LHCN-M2 (cell line): ENCODE measurements at regions not wholly inside any gene's neighbourhood (a gene's known extent, or its start where the extent isn't known, plus 50 kb on each side); places are given as distances from the start of the nearest gene placed in this dataset.
"Not testable (repeated sequence)": the region's sequence is repeated elsewhere in the genome, so short reads cannot be mapped to it uniquely, and the experiment has no call there.

ENCODE experiments used
- DNase-seq: peaks from one replicate; pipeline ENCODE4 v3.0.0-alpha.2; 2012; ENCODE audit warnings: low read depth

- peak; percentile 54 for DNase-seq
Observed at GRCh38 chr13:37225414-37226070, 120.1 kb upstream of the CSNK1A1L start.

- no peak for DNase-seq
Observed at GRCh38 chr13:37216331-37216730, 110.9 kb upstream of the CSNK1A1L start.

- no peak for DNase-seq
Observed at GRCh38 chr13:37212826-37213225, 107.4 kb upstream of the CSNK1A1L start.

- DNase-seq = no peak
Observed at GRCh38 chr13:37211487-37211886, 106.0 kb upstream of the CSNK1A1L start.

GRCh38 chr13:37209621-37210580, 104.4 kb upstream of the CSNK1A1L start:
- DNase-seq = no peak

GRCh38 chr13:37207691-37208451, 102.4 kb upstream of the CSNK1A1L start:
- no peak for DNase-seq

- DNase-seq = peak; percentile 53
Observed at GRCh38 chr13:37202264-37202663, 96.8 kb upstream of the CSNK1A1L start.

GRCh38 chr13:37201081-37201480, 95.6 kb upstream of the CSNK1A1L start:
- DNase-seq = no peak

GRCh38 chr13:37198629-37199028, 93.2 kb upstream of the CSNK1A1L start:
- no peak for DNase-seq

- no peak for DNase-seq
Observed at GRCh38 chr13:37195621-37196020, 90.2 kb upstream of the CSNK1A1L start.

GRCh38 chr13:37194428-37194861, 89.0 kb upstream of the CSNK1A1L start:
- DNase-seq = peak; percentile 84

GRCh38 chr13:37192956-37193355, 87.5 kb upstream of the CSNK1A1L start:
- DNase-seq = no peak

- DNase-seq = no peak
Observed at GRCh38 chr13:37187621-37188020, 82.2 kb upstream of the CSNK1A1L start.

GRCh38 chr13:37187105-37187504, 81.6 kb upstream of the CSNK1A1L start:
- no peak for DNase-seq

- DNase-seq = no peak
Observed at GRCh38 chr13:37181620-37182019, 76.2 kb upstream of the CSNK1A1L start.

- no peak for DNase-seq
Observed at GRCh38 chr13:37179645-37180044, 74.2 kb upstream of the CSNK1A1L start.

GRCh38 chr13:37177125-37177524, 71.7 kb upstream of the CSNK1A1L start:
- DNase-seq = no peak

GRCh38 chr13:37175996-37176395, 70.5 kb upstream of the CSNK1A1L start:
- peak; percentile 80 for DNase-seq

GRCh38 chr13:37173214-37173613, 67.8 kb upstream of the CSNK1A1L start:
- DNase-seq = peak; percentile 71

GRCh38 chr13:37172226-37172625, 66.8 kb upstream of the CSNK1A1L start:
- not testable (repeated sequence) for DNase-seq

- no peak for DNase-seq
Observed at GRCh38 chr13:37168926-37169325, 63.5 kb upstream of the CSNK1A1L start.

- DNase-seq = no peak
Observed at GRCh38 chr13:37168151-37168550, 62.7 kb upstream of the CSNK1A1L start.
